Stomach (tissue), 4 donors: ENCODE measurements at regions not wholly inside any gene's neighbourhood (a gene's known extent, or its start where the extent isn't known, plus 50 kb on each side); places are given as distances from the start of the nearest gene placed in this dataset.

Experiments used
- CTCF ChIP-seq, 7 experiments: fragments of 450-650 bp in 4 of 7; fragments of 200-600 bp in 3 of 7; sonication (generic) in 3 of 7; IDR thresholded peaks; one replicate each; pipeline ENCODE4 v1.5.1; 2016 to 2019; ENCODE audit warnings: antibody characterized with exemption in 7 of 7, control low read depth in 2 of 7, mild to moderate bottlenecking in 1 of 7
- EP300 ChIP-seq: sonication (generic); formaldehyde crosslinking; IDR thresholded peaks from one replicate; pipeline ENCODE4 v1.6.1; 2017; ENCODE audit warnings: antibody characterized with exemption
- POLR2A ChIP-seq, 4 donors: fragments of 450-650 bp; IDR thresholded peaks; one replicate each; pipeline ENCODE4 v1.6.1; 2016; ENCODE audit warnings: antibody characterized with exemption in 4 of 4, control low read depth in 2 of 4, mild to moderate bottlenecking in 1 of 4, moderate library complexity in 1 of 4
- POLR2AphosphoS5 ChIP-seq, 3 donors: sonication (generic); formaldehyde crosslinking; IDR thresholded peaks; one replicate each; pipeline ENCODE4 v1.6.1; 2016; ENCODE audit warnings: antibody characterized with exemption in 3 of 3

- TF ChIP-seq CTCF (IDR thresholded peaks at IDR 0.05) = no peak
- TF ChIP-seq POLR2AphosphoS5 (IDR thresholded peaks at IDR 0.05) = no peak
- no peak for TF ChIP-seq POLR2A (IDR thresholded peaks at IDR 0.05)
- TF ChIP-seq EP300 = no peak
These were observed 1120.1 kb upstream of the FAM98A start for GRCh38 chr2:34719206-34719605.
